CD4-positive, alpha-beta T cell treated with Interleukin-17A for 4 hours (primary cell): ENCODE measurements at regions not wholly inside any gene's neighbourhood (a gene's known extent, or its start where the extent isn't known, plus 50 kb on each side); places are given as distances from the start of the nearest gene placed in this dataset.

Source experiments
- DNase-seq: peaks from one replicate; pipeline ENCODE4 v3.0.0-alpha.2; 2020; ENCODE audit warnings: mixed read lengths

DNA sequence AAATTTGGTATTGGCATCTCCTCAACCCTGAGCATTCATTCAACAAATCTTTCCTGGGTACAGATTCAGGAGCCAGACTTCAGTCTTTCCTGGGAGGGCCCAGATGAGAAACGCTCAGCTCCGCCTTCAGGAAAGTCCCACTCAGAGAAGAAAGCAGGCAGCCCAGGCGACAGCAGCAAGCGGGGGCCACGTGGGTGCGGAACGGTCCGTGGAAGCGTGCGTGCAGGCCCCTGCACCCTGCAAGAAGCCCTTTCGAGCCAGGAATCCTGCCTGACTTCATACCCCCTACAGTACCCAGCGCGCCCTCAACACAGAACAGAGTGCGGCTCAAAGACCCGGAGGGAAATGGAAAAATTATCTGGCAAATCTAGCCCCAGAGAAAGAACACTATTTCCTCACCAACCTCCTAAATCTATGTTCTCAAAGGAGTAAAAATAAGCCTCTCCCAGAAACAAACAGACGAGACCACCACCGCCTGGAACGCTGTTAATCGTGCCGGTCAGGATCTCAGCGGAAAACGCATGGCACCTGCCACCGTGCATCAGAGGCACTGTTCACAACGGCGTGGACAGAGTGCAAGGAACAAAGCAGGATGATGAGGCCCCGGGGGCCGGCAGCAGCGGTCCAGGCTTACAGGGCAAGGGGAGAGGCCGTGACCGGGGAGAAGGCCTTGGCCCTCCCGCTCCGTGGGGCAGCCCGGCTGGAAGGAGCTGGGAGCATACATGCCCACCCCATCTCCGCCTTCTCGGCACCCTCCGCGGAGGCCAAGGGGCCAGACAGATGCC lies 318.3 kb downstream of the EIPR1 start:
- no peak for DNase-seq

DNA sequence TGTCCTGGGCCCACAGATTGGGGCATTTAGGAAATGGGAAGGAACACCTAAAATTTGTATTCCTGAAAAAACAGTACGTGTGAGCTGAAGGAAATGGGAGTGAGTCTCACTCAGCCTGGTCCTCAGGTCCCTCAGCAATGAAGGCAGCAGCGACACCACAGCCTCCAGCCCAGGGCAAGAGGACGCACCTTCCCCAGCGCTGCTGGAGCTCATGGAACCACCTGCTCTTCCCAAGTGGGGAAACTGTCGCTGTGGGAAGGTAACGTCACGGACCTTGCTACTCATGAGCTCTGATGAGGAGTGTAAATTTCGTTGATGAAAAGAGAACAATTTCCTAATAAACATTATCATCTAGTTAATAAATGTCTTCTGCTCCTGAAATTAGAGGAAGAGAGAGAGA lies 323.6 kb downstream of the EIPR1 start:
- DNase-seq, result no peak

GRCh38 chr2:3051266-3051665 lies 326.4 kb downstream of the EIPR1 start:
- DNase-seq, result no peak

- no peak for DNase-seq
Measured at GRCh38 chr2:3046170-3046865, 331.3 kb downstream of the EIPR1 start.

DNA sequence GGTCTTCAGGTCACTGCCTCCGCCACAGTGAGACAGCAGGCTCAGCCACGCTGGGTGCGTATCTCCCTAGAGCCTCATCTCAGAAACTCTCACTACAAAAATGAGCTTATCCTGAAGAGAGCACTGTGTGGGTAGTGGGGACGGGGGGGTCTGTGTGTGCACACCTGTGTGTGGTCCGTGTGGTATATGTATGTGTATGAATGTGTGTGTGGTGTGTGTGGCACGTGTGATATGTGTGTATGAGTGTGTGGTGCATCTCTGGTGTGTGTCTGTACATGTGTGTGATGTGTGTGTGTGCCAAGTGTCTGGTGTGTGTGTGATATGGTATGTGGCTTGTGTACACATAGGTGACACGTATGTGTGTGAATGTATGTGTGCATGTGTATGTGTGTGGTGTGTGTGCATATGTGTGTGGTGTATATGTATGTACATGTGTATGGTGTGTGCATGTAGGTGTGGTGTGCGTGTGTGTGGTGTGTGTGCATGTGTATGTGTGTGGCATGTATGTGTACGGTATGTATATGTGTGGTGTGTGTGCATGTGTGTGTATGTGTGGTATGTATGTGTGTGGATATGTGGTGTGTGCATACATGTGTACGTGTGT lies 332.2 kb downstream of the EIPR1 start:
- DNase-seq, result no peak

- DNase-seq, result no peak
Measured at GRCh38 chr2:3044587-3045317, 332.9 kb downstream of the EIPR1 start.

GRCh38 chr2:3043726-3044125 lies 333.9 kb downstream of the EIPR1 start:
- no peak for DNase-seq

DNA sequence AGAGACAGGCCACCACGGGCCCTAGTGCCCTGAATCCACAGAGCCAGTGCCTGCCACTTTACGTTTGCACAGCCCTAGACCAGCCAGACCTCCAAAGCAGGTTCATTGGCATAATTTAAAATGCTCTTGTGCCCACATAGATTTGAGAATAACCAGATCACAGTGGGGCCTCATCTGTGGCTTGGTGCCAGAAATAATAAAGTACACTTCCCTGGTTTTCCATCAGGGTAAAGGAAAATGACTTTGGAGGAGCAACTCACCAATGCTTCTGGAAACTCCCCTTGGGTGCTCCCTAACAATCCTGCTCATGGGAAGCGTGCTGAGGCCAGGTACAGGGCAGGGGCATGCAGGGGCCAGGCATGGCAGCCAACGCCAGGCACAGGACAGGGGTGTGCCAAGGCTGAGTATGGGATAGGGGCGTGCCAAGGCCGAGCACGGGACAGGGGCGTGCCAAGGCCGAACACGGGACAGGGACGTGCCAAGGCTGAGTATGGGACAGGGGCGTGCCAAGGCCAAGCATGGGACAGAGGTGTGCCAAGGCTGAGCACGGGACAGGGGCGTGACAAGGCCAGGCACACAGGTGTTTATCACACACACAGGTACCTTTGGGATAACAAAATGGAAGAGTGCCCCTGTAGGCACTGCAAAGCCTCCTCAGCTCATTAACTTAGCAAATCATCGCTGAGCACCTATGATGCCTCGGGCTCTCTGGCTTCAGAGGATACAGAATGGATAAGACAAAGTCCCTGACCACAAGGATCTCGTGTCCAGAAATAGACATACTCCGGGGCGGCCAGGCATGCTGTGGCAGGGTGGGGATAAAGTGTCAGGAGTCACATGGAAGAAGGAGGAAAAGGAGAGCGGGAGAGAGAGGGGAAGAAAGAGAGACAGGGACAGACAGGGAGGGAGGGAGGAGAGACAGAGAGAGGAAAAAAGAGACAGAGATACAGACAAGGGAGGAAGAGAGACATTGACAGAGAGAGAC lies 334.7 kb downstream of the EIPR1 start:
- DNase-seq, result no peak

DNA sequence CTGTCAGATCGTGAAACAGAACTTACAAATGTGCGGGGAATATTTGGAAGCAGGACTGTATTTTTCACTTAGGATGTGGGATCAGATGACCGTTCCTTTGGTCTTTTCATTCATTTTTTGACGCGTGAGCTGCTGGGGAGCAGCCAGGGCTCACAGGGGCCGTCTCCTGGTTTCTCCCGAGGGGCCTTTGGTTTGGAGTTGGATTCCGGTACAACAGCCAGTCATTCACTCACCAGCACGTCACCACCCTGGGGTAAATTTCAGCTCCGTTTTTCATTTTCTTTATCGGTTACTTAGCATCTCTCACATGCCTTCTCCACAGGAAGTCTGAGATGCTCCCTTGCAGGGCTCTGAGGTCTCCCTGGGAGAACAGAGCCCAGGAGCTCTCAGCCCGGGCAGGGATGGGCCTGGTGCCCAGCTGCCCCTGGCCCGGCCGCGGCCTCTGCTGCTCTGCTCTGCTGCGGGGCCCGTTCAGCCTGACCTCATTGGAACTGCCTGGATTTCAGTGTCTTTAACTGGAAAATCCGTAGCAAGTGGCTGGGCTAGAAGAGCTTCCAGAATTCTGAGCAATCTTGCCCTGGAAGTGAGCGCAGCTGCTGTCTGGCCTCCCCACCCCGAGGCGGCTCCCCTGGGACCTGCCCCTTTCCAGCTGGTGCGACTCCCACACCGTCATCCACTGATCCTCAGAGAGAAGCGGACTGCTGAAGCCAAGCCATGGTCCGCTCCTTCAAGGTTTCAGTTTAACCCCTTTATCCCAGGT lies 335.6 kb downstream of the EIPR1 start:
- no peak for DNase-seq

GRCh38 chr2:3041246-3041645 lies 336.4 kb downstream of the EIPR1 start:
- no peak for DNase-seq

DNA sequence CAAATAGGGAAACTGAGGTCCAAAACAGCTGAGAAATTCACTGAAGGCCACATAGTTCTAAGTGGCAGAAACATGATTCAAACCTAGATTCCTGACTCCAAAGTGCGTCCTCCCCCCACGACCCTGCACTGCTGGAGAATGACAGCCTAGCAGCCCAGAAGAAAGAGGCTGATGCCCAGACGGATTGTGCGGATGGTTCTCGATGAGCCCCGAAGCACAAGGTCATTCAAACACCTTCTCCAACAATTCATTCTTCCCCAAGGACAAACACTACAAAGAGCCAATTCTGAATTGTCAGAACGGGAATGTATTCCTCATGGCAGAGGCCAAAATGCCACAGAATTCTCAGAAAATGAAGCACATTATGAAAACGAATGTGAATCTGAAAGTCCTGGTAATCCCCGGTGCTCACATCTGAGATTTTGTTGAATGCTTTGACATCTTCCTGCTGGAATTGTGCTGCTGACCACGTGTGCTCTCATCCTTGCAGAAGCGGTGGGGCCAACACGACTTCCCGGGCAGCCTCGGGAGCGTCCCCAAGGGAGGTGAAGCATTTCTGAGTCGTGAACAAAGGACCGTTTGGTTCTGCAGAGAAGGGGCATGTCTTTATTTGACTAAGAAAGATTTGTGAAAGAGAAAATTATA lies 337.0 kb downstream of the EIPR1 start:
- no peak for DNase-seq

DNA sequence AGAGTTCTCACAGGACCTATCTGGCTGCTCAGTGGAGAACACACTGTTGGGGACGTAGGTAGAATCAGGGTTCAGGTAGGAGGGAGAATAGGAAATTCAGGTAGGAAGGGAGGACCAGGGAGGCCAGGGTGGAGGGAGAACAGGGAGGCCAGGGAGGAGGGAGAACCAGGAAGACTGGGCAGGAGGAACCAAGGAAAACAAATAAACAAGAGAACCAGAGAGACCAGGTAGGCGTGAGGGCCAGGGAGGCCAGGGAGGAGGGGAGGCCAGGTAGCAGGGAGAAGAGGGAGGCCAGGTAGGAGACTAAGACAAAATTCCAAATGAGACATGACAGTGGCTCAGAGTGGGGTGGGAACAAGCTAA lies 337.6 kb downstream of the EIPR1 start:
- DNase-seq, result no peak

DNA sequence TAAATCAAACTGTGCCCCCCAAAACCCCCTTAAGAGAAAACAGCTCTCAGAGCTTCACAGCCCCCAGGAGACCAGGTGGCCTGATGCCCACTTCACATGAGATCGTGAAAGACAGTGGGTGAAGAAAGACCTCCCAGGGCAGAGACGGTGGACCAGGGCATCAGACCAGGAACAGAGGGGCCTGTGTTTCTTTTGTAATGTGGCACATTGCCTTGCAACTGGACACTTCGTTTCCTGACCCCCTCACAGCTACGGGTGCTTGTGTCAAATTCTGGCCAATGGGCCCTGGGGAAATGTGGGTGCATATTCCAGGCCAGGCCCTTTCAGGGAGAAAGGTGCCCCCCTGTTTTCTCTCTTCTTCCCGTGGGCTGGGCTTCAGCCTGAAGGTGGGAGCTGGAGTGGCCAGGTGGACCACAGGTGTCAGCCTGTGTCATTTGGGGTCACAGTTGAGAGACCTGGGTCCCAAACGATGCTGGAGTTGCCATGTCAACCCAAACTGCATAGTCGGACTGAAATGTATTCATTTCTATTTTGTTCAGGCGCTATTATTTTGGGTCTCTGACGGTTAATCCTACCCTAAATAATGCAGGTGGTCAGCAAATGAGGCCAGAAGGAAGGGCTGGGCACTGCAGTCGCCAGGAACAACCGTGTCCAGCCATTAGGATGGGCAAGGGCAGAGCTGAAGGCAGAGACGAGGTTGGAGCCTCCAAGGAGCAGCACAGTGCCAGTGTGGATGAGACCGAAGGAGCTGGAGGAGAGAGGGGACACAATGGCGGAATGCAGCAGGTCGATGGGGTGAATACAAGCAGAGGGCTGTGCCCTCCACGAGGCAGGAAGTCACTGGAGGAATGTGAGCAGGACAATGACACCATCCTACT lies 338.2 kb downstream of the EIPR1 start:
- DNase-seq, result no peak

DNA sequence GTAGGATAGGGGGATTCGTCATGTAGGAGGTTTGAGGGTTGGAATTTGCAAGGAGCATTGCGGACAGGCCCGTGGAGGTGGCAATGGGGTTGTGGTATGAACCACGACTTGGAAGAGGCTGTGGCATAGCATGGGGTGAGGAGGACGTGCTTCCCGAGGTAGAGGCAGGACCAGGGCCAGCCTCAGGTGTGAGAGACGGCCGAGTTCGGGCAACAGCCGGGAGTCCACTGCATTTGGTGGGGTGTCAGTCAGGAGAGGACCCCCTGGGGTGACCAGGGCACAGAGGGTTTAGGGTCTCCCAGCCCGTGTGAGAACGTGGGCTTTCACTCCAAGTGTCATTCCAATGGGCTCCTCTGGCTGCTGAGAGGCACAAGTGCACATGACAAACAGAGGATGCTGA lies 339.0 kb downstream of the EIPR1 start:
- DNase-seq, result no peak

GRCh38 chr2:3037196-3038194 lies 340.1 kb downstream of the EIPR1 start:
- DNase-seq, result no peak

DNA sequence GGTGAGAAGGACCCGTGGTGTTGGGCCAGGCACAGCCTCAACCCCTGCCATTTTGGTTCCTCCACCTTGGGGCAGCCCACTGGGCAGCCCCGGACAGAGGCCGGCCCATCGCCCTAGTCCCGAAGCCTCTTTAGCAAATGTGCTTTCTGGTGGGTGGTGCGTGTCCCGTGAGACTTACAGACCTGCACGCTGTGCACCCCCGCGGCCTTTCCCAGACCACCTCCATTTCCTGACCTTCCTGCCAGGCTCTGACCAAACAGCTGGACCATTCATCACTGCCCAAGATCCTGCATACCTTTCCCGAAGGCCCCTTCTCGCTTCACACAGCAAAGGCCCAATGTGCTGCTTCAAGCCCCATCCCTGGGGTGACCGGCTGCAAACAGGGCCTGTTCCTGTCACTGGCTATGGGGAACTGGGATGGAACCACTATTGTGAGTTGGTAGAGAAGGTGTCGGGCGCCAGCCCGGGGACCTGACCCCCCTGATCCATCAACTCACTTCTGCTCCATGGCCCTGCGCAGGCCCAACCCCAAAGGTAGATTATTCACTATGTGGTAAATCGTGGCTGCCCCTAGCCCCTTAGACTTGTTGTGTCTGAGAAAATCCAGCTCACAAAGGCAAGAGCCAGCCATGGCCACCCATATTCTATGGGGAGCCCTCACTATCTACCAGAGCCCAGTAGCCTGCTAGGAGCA lies 341.0 kb downstream of the EIPR1 start:
- no peak for DNase-seq

DNA sequence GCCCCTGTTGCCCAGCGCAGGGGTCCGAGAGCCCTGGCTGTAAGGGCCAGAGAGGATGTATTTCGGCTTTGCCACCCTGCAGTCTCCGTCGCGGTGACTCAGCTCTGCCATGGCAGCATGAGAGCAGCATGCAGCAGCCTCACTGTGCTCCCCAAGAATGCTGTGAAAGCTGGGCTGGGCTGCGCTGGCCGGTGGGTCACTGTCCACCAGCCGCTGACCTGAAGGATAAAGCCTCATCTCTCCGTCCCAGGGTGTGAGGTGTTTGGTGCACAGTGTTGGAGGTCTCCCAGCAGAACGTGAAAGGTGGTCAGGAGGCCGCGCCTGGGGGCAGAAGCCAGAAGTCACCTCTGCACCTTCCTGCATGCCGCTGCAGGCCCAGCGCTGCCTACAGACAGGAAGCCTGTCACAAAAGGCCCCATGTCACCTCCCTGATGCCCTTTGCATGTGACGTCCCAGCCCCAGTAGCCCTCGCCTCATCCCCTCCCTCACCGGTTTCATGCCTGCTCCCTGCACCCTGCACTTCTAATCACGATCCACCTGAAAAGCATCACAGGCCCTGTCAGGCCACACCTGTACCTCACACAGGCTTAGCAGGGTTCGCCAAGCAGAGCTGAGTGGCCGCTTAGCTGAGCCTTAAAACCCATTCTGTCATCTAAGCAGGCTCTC lies 342.1 kb downstream of the EIPR1 start:
- no peak for DNase-seq
